ENCODE measurements at regions not wholly inside any gene's neighbourhood (a gene's known extent, or its start where the extent isn't known, plus 50 kb on each side); places are given as distances from the start of the nearest gene placed in this dataset.

DNA sequence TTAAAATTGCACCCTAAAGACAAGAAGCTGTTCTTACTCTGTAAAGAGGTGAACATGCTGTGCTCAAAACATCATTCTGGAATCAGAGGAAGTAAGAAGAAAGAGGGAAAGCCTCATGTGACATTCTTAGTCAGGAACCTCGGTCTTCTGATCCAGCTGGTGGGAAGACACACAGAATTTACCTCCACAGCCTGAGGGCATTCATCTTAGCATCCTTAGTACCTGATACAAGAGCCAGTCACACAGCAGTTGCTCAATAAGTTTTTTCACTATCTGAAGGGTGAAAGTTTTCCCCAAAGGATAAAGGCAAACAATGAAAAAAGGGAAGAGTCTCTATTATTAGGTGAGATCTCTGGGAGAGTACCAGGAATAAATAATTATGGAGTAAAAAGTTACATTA lies 116.8 kb downstream of the SEMA6D start:
- no peak for TF ChIP-seq EZH2 (IDR thresholded peaks at IDR 0.05; ENCODE audit: low read length)
- TF ChIP-seq, protein P1, sequence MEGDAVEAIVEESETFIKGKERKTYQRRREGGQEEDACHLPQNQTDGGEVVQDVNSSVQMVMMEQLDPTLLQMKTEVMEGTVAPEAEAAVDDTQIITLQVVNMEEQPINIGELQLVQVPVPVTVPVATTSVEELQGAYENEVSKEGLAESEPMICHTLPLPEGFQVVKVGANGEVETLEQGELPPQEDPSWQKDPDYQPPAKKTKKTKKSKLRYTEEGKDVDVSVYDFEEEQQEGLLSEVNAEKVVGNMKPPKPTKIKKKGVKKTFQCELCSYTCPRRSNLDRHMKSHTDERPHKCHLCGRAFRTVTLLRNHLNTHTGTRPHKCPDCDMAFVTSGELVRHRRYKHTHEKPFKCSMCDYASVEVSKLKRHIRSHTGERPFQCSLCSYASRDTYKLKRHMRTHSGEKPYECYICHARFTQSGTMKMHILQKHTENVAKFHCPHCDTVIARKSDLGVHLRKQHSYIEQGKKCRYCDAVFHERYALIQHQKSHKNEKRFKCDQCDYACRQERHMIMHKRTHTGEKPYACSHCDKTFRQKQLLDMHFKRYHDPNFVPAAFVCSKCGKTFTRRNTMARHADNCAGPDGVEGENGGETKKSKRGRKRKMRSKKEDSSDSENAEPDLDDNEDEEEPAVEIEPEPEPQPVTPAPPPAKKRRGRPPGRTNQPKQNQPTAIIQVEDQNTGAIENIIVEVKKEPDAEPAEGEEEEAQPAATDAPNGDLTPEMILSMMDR (optimal IDR thresholded peaks at IDR 0.05 in 1 of 3, IDR thresholded peaks at IDR 0.05 in 1 of 3, conservative IDR thresholded peaks at IDR 0.05 in 1 of 3; ENCODE audit: extremely low read depth in 1 of 3, insufficient read depth in 2 of 3, low read length in 3 of 3), result no peak
- no peaks in the 10 kb centered on the region for H3K36me3 ChIP-seq (ENCODE audit: control insufficient read depth in 2 of 2, extremely low read depth in 1 of 2, insufficient read depth in 2 of 2, low read length in 2 of 2)
- H3K27me3 ChIP-seq (ENCODE audit: control insufficient read depth, extremely low read depth, insufficient read depth, low read length), result no peaks in the 10 kb centered on the region
- H3K9me3 ChIP-seq (ENCODE audit: control insufficient read depth, low read depth, low read length), result no peaks in the 10 kb centered on the region
- H2AFZ ChIP-seq (ENCODE audit: control insufficient read depth, low read length), result no peak overlapping the region
- no peaks in the 10 kb centered on the region for H4K20me1 ChIP-seq (ENCODE audit: control insufficient read depth, extremely low read depth, insufficient read depth, low read length)
- H3K4me1 ChIP-seq (ENCODE audit: control insufficient read depth, extremely low read depth, insufficient read depth, low read length), result no peaks in the 10 kb centered on the region
- no peak for DNase-seq (ENCODE audit: low read depth, low spot score)
- dilution Hi-C loops (cut with MboI; ENCODE audit: extremely low pct_ligation_motif_present, low sequenced_read_pairs), result no loop called here
- no peak overlapping the region for H3K4me2 ChIP-seq (ENCODE audit: control insufficient read depth, extremely low read depth, insufficient read depth, low read depth, low read length)
- no peaks in the 10 kb centered on the region for H3K79me2 ChIP-seq (ENCODE audit: control insufficient read depth, insufficient read depth, low read length)
- H3K4me3 ChIP-seq (ENCODE audit: control insufficient read depth in 2 of 3, extremely low read depth in 1 of 3, insufficient read depth in 2 of 3, low read depth in 1 of 3, low read length in 3 of 3), result no peak overlapping the region
- no peak overlapping the region for H3K9ac ChIP-seq (ENCODE audit: control insufficient read depth, extremely low read depth, insufficient read depth, low read length)
- no peak overlapping the region for H3K27ac ChIP-seq (ENCODE audit: control insufficient read depth, insufficient read depth, low read length)
- FAIRE-seq, result peak; percentile 73
- H3K9me1 ChIP-seq (ENCODE audit: control insufficient read depth, extremely low read depth, insufficient read depth, low read length), result no peaks in the 10 kb centered on the region

- H3K9ac ChIP-seq (ENCODE audit: control insufficient read depth, extremely low read depth, insufficient read depth, low read length), result no peak overlapping the region
- dilution Hi-C loops (cut with MboI; ENCODE audit: extremely low pct_ligation_motif_present, low sequenced_read_pairs), result no loop called here
- no peak for FAIRE-seq
- no peaks in the 10 kb centered on the region for H3K4me1 ChIP-seq (ENCODE audit: control insufficient read depth, extremely low read depth, insufficient read depth, low read length)
- no peak for DNase-seq (ENCODE audit: low read depth, low spot score)
- no peaks in the 10 kb centered on the region for H3K79me2 ChIP-seq (ENCODE audit: control insufficient read depth, insufficient read depth, low read length)
- no peaks in the 10 kb centered on the region for H4K20me1 ChIP-seq (ENCODE audit: control insufficient read depth, extremely low read depth, insufficient read depth, low read length)
- H2AFZ ChIP-seq (ENCODE audit: control insufficient read depth, low read length), result no peak overlapping the region
- H3K9me3 ChIP-seq (ENCODE audit: control insufficient read depth, low read depth, low read length), result no peaks in the 10 kb centered on the region
- H3K4me3 ChIP-seq (ENCODE audit: control insufficient read depth in 2 of 3, extremely low read depth in 1 of 3, insufficient read depth in 2 of 3, low read depth in 1 of 3, low read length in 3 of 3), result no peak overlapping the region
- H3K27me3 ChIP-seq (ENCODE audit: control insufficient read depth, extremely low read depth, insufficient read depth, low read length), result no peaks in the 10 kb centered on the region
- H3K9me1 ChIP-seq (ENCODE audit: control insufficient read depth, extremely low read depth, insufficient read depth, low read length), result no peaks in the 10 kb centered on the region
- H3K27ac ChIP-seq (ENCODE audit: control insufficient read depth, insufficient read depth, low read length), result no peak overlapping the region
- no peak overlapping the region for H3K4me2 ChIP-seq (ENCODE audit: control insufficient read depth, extremely low read depth, insufficient read depth, low read depth, low read length)
- no peaks in the 10 kb centered on the region for H3K36me3 ChIP-seq (ENCODE audit: control insufficient read depth in 2 of 2, extremely low read depth in 1 of 2, insufficient read depth in 2 of 2, low read length in 2 of 2)
- TF ChIP-seq, protein P1 (optimal IDR thresholded peaks at IDR 0.05 in 1 of 3, IDR thresholded peaks at IDR 0.05 in 1 of 3, conservative IDR thresholded peaks at IDR 0.05 in 1 of 3; ENCODE audit: extremely low read depth in 1 of 3, insufficient read depth in 2 of 3, low read length in 3 of 3), result no peak
- no peak for TF ChIP-seq EZH2 (IDR thresholded peaks at IDR 0.05; ENCODE audit: low read length)
Measured at GRCh38 chr15:47839233-47839825, 122.0 kb downstream of the SEMA6D start.
